Esophagus (tissue), 2 donors: ENCODE measurements at regions not wholly inside any gene's neighbourhood (a gene's known extent, or its start where the extent isn't known, plus 50 kb on each side); places are given as distances from the start of the nearest gene placed in this dataset.

ENCODE experiments used
- H3K27ac ChIP-seq, 2 donors: one replicate each; pipeline ENCODE4 v1.5.1; 2013; ENCODE audit warnings: low read depth in 2 of 2, mild to moderate bottlenecking in 2 of 2, inconsistent platforms in 1 of 2, low read length in 1 of 2, moderate library complexity in 1 of 2
- H3K27me3 ChIP-seq, 2 donors: one replicate each; pipeline ENCODE4 v1.6.1; 2013; ENCODE audit warnings: low read length in 2 of 2, control low read depth in 1 of 2, mild to moderate bottlenecking in 1 of 2; ENCODE audit not compliant: insufficient read depth in 2 of 2, control insufficient read depth in 1 of 2
- H3K36me3 ChIP-seq, 2 donors: one replicate each; pipeline ENCODE4 v1.6.1; 2013; ENCODE audit warnings: low read length in 1 of 2; ENCODE audit not compliant: control insufficient read depth in 2 of 2, insufficient read depth in 2 of 2
- H3K4me1 ChIP-seq, 2 donors: one replicate each; pipeline ENCODE4 v1.6.1; 2013; ENCODE audit warnings: low read length in 1 of 2; ENCODE audit not compliant: control insufficient read depth in 2 of 2, insufficient read depth in 2 of 2
- H3K4me3 ChIP-seq, 2 donors: one replicate each; pipeline ENCODE4 v1.5.1; 2013; ENCODE audit warnings: low read length in 2 of 2, mild to moderate bottlenecking in 2 of 2, low read depth in 1 of 2, moderate library complexity in 1 of 2
- H3K9me3 ChIP-seq, 2 donors: one replicate each; pipeline ENCODE4 v1.6.1; 2013; ENCODE audit warnings: mild to moderate bottlenecking in 2 of 2, low read depth in 1 of 2, low read length in 1 of 2, moderate library complexity in 1 of 2; ENCODE audit not compliant: control insufficient read depth in 2 of 2, insufficient read depth in 1 of 2
- WGBS, 2 donors: extraction: QIAGEN DNeasy Blood & Tissue Kit; methylation state at CpG; one replicate each; pipeline ENCODE4 v1.1.7; 2013; 5-methylcytosine and 5-hydroxymethylcytosine counted together
- donor health status: healthy with polysubstance abuse.
- donor health status: Bipolar disorder and iron deficiency.

GRCh38 chr3:31159331-31160039, 265.0 kb upstream of the GADL1 start:
- H3K36me3 ChIP-seq, result no peaks in the 10 kb centered on the region
- no peak overlapping the region for H3K27ac ChIP-seq
- H3K27me3 ChIP-seq, result no peaks in the 10 kb centered on the region
- no peaks in the 10 kb centered on the region for H3K9me3 ChIP-seq
- H3K4me1 ChIP-seq, result no peaks in the 10 kb centered on the region
- no peak overlapping the region for H3K4me3 ChIP-seq
- WGBS, 2 donors, result 82 to 91% methylated on average over 4 of the region's 4 CpGs

GRCh38 chr3:31161889-31162288, 267.4 kb upstream of the GADL1 start:
- Histone ChIP-seq H3K4me3 (no peak overlapping the region), H3K36me3 (no peaks in the 10 kb centered on the region), H3K27me3 (no peaks in the 10 kb centered on the region), H3K4me1 (no peaks in the 10 kb centered on the region), H3K9me3 (no peaks in the 10 kb centered on the region), H3K27ac (no peak overlapping the region)

- Histone ChIP-seq H3K27me3 (no peaks in the 10 kb centered on the region), H3K4me1 (no peaks in the 10 kb centered on the region), H3K4me3 (no peak overlapping the region), H3K36me3 (no peaks in the 10 kb centered on the region), H3K9me3 (no peaks in the 10 kb centered on the region), H3K27ac (no peak overlapping the region)
- 63 to 84% methylated on average over 2 of the region's 2 CpGs for WGBS, 2 donors
These were observed 269.9 kb upstream of the GADL1 start for GRCh38 chr3:31164381-31164780.

- H3K9me3 ChIP-seq, result no peaks in the 10 kb centered on the region
- no peak overlapping the region for H3K27ac ChIP-seq
- H3K27me3 ChIP-seq, result no peaks in the 10 kb centered on the region
- H3K4me1 ChIP-seq, result no peaks in the 10 kb centered on the region
- WGBS, 2 donors, result 63 to 71% methylated on average over 8 of the region's 8 CpGs
- H3K36me3 ChIP-seq, result no peaks in the 10 kb centered on the region
- H3K4me3 ChIP-seq, result no peak overlapping the region
These were observed 271.0 kb upstream of the GADL1 start for GRCh38 chr3:31165399-31165860.

GRCh38 chr3:31166249-31166885, 271.9 kb upstream of the GADL1 start:
- no peak overlapping the region for H3K4me3 ChIP-seq
- no peaks in the 10 kb centered on the region for H3K9me3 ChIP-seq
- H3K4me1 ChIP-seq, result no peaks in the 10 kb centered on the region
- 35 to 37% methylated on average over 4 of the region's 4 CpGs for WGBS, 2 donors
- H3K36me3 ChIP-seq, result no peaks in the 10 kb centered on the region
- no peak overlapping the region for H3K27ac ChIP-seq
- no peaks in the 10 kb centered on the region for H3K27me3 ChIP-seq

GRCh38 chr3:31167666-31168065, 273.2 kb upstream of the GADL1 start:
- no peak overlapping the region for H3K27ac ChIP-seq
- no peak overlapping the region for H3K4me3 ChIP-seq
- H3K36me3 ChIP-seq, result no peaks in the 10 kb centered on the region
- WGBS, 2 donors, result 95 to 96% methylated on average over 3 of the region's 3 CpGs
- H3K4me1 ChIP-seq, result no peaks in the 10 kb centered on the region
- H3K27me3 ChIP-seq, result no peaks in the 10 kb centered on the region
- H3K9me3 ChIP-seq, result no peaks in the 10 kb centered on the region

GRCh38 chr3:31170932-31171670, 276.6 kb upstream of the GADL1 start:
- H3K9me3 ChIP-seq, result no peaks in the 10 kb centered on the region
- 59 to 65% methylated on average over 2 of the region's 2 CpGs for WGBS, 2 donors
- H3K4me1 ChIP-seq, result no peaks in the 10 kb centered on the region
- H3K36me3 ChIP-seq, result no peaks in the 10 kb centered on the region
- no peaks in the 10 kb centered on the region for H3K27me3 ChIP-seq
- H3K27ac ChIP-seq, result no peak overlapping the region
- no peak overlapping the region for H3K4me3 ChIP-seq

- H3K27ac ChIP-seq, result no peak overlapping the region
- no peaks in the 10 kb centered on the region for H3K27me3 ChIP-seq
- H3K4me1 ChIP-seq, result no peaks in the 10 kb centered on the region
- no peak overlapping the region for H3K4me3 ChIP-seq
- no peaks in the 10 kb centered on the region for H3K9me3 ChIP-seq
- 53 to 54% methylated on average over 4 of the region's 4 CpGs for WGBS, 2 donors
- no peaks in the 10 kb centered on the region for H3K36me3 ChIP-seq
These were observed 277.9 kb upstream of the GADL1 start for GRCh38 chr3:31172336-31172735.

GRCh38 chr3:31173118-31173718, 278.8 kb upstream of the GADL1 start:
- H3K4me1 ChIP-seq, result no peaks in the 10 kb centered on the region
- H3K9me3 ChIP-seq, result no peaks in the 10 kb centered on the region
- H3K4me3 ChIP-seq, result no peak overlapping the region
- H3K27me3 ChIP-seq, result no peaks in the 10 kb centered on the region
- 81 to 89% methylated on average over 1 of the region's 1 CpG for WGBS, 2 donors
- no peaks in the 10 kb centered on the region for H3K36me3 ChIP-seq
- no peak overlapping the region for H3K27ac ChIP-seq
